Natural killer cell (primary cell): ENCODE measurements at regions not wholly inside any gene's neighbourhood (a gene's known extent, or its start where the extent isn't known, plus 50 kb on each side); places are given as distances from the start of the nearest gene placed in this dataset.
"Not testable (repeated sequence)": the region's sequence is repeated elsewhere in the genome, so short reads cannot be mapped to it uniquely, and the experiment has no call there.

Experiments
- ATAC-seq, 3 donors: fragments of 150-1000 bp in 2 of 3; fragments of 200-7000 bp in 1 of 3; cut with Tn5 transposase; 1 replicate in 1 of 3; 2 replicates in 2 of 3; pipeline ENCODE4 v1.10.0; 2021; ENCODE audit warnings: mild to moderate bottlenecking in 2 of 3, moderate library complexity in 2 of 3
- DNase-seq, 2 donors: peaks; one replicate each; pipeline versions ENCODE4 v3.0.0 to v3.0.0-alpha.2; 2013 to 2021; ENCODE audit warnings: mixed read lengths in 1 of 2
- H3K27ac ChIP-seq: one replicate; pipeline ENCODE4 v1.5.1; 2013; ENCODE audit warnings: mild to moderate bottlenecking, low read length
- H3K27me3 ChIP-seq: one replicate; pipeline ENCODE4 v1.6.1; 2013; ENCODE audit warnings: low read length; ENCODE audit not compliant: control insufficient read depth, insufficient read depth
- H3K36me3 ChIP-seq: one replicate; pipeline ENCODE4 v1.6.1; 2013; ENCODE audit warnings: low read length; ENCODE audit not compliant: control insufficient read depth, insufficient read depth
- H3K4me1 ChIP-seq: one replicate; pipeline ENCODE4 v1.6.1; 2013; ENCODE audit warnings: low read length; ENCODE audit not compliant: control insufficient read depth, insufficient read depth
- H3K4me3 ChIP-seq: one replicate; pipeline ENCODE4 v1.5.1; 2013; ENCODE audit warnings: low read length
- H3K9me3 ChIP-seq: one replicate; pipeline ENCODE4 v1.6.1; 2013; ENCODE audit warnings: low read length; ENCODE audit not compliant: control insufficient read depth, insufficient read depth
- H3K27ac Mint-ChIP-seq, 2 donors: one replicate each; pipeline ENCODE4 v1.8.0; 2022; ENCODE audit warnings: mild to moderate bottlenecking in 2 of 2, mixed read lengths in 2 of 2, moderate library complexity in 1 of 2
- H3K27me3 Mint-ChIP-seq, 2 donors: one replicate each; pipeline ENCODE4 v1.8.0; 2022; ENCODE audit warnings: low read depth in 2 of 2, mixed read lengths in 2 of 2
- H3K36me3 Mint-ChIP-seq: one replicate; pipeline ENCODE4 v1.8.0; 2022; ENCODE audit warnings: mixed read lengths
- H3K4me1 Mint-ChIP-seq, 2 donors: one replicate each; pipeline ENCODE4 v1.8.0; 2022; ENCODE audit warnings: mixed read lengths in 2 of 2
- H3K4me3 Mint-ChIP-seq: one replicate; pipeline ENCODE4 v1.8.0; 2022; ENCODE audit warnings: mild to moderate bottlenecking, moderate library complexity, mixed read lengths
- H3K9me3 Mint-ChIP-seq, 2 donors: one replicate each; pipeline ENCODE4 v1.8.0; 2022; ENCODE audit warnings: mixed read lengths in 2 of 2
- CTCF ChIP-seq: fragments of 200-600 bp; IDR thresholded peaks from one replicate; pipeline ENCODE4 v1.8.0; 2022; ENCODE audit warnings: antibody characterized with exemption
- WGBS: methylation state at CpG from one replicate; pipeline ENCODE4 v1.1.7; 2013; ENCODE audit warnings: missing lambda C conversion rate; ENCODE audit not compliant: insufficient coverage; 5-methylcytosine and 5-hydroxymethylcytosine counted together
- intact Hi-C: fragments of 100-400 bp; cut with micrococcal nuclease; formaldehyde crosslinking; loops from one replicate; pipeline ENCODE4 v1.14.2; 2022

GRCh38 chr22:25478111-25478510 is 86.4 kb upstream of the GRK3 start:
- H3K27ac ChIP-seq: no peak overlapping the region
- no peak overlapping the region for H3K4me3 ChIP-seq
- no peak overlapping the region for H3K27ac Mint-ChIP-seq
- no peak overlapping the region for H3K4me3 Mint-ChIP-seq
- H3K27me3 Mint-ChIP-seq: peaks cover 0 to 5% of the 10 kb centered on the region in 2 donors
- no peaks in the 10 kb centered on the region for H3K36me3 ChIP-seq
- H3K27me3 ChIP-seq: no peaks in the 10 kb centered on the region
- intact Hi-C loops: no loop called here
- no peaks in the 10 kb centered on the region for H3K9me3 Mint-ChIP-seq
- peaks cover 11% of the 10 kb centered on the region for H3K36me3 Mint-ChIP-seq
- no peak for ATAC-seq
- WGBS: 97% methylated on average over 3 of the region's 3 CpGs
- TF ChIP-seq CTCF: no peak
- no peaks in the 10 kb centered on the region for H3K9me3 ChIP-seq
- peaks cover 6 to 12% of the 10 kb centered on the region in 2 donors for H3K4me1 Mint-ChIP-seq
- no peak for DNase-seq
- no peaks in the 10 kb centered on the region for H3K4me1 ChIP-seq

- Mint-ChIP-seq H3K27me3 (peaks cover 0 to 5% of the 10 kb centered on the region in 2 donors), H3K27ac (no peak overlapping the region), H3K36me3 (peaks cover 11% of the 10 kb centered on the region), H3K4me3 (no peak overlapping the region), H3K9me3 (no peaks in the 10 kb centered on the region), H3K4me1 (peaks cover 6 to 12% of the 10 kb centered on the region in 2 donors)
- intact Hi-C loops: no loop called here
- WGBS: 83% methylated on average over 2 of the region's 2 CpGs
- H3K27me3 ChIP-seq: no peaks in the 10 kb centered on the region
- H3K4me1 ChIP-seq: no peaks in the 10 kb centered on the region
- H3K36me3 ChIP-seq: no peaks in the 10 kb centered on the region
- ATAC-seq: no peak
- DNase-seq: no peak
- H3K27ac ChIP-seq: no peak overlapping the region
- TF ChIP-seq CTCF: no peak
- H3K9me3 ChIP-seq: no peaks in the 10 kb centered on the region
- no peak overlapping the region for H3K4me3 ChIP-seq
Observed at GRCh38 chr22:25478528-25478927, 85.9 kb upstream of the GRK3 start.

GRCh38 chr22:25480868-25481267 is 83.6 kb upstream of the GRK3 start:
- DNase-seq, H3K27me3 ChIP-seq, H3K4me1 ChIP-seq, H3K27ac Mint-ChIP-seq, H3K4me3 Mint-ChIP-seq, H3K9me3 ChIP-seq, H3K27me3 Mint-ChIP-seq, H3K36me3 ChIP-seq, ATAC-seq, H3K4me3 ChIP-seq, H3K4me1 Mint-ChIP-seq, H3K27ac ChIP-seq, intact Hi-C loops, H3K9me3 Mint-ChIP-seq: not testable (repeated sequence)
- H3K36me3 Mint-ChIP-seq: peaks cover 11% of the 10 kb centered on the region
- 97% methylated on average over 5 of the region's 5 CpGs for WGBS

- Histone ChIP-seq H3K4me3 (no peak overlapping the region), H3K27me3 (no peaks in the 10 kb centered on the region), H3K4me1 (no peaks in the 10 kb centered on the region), H3K27ac (no peak overlapping the region), H3K9me3 (no peaks in the 10 kb centered on the region), H3K36me3 (peaks cover 3% of the 10 kb centered on the region)
- no peak for ATAC-seq
- Mint-ChIP-seq H3K9me3 (no peaks in the 10 kb centered on the region), H3K27ac (no peak overlapping the region), H3K27me3 (no peaks in the 10 kb centered on the region), H3K4me1 (peaks cover 0 to 4% of the 10 kb centered on the region in 2 donors), H3K4me3 (no peak overlapping the region), H3K36me3 (peaks cover 11% of the 10 kb centered on the region)
- no peak for TF ChIP-seq CTCF
- WGBS: 99% methylated on average over 4 of the region's 5 CpGs
- intact Hi-C loops: no loop called here
- DNase-seq: no peak
Observed at GRCh38 chr22:25482091-25482760, 82.2 kb upstream of the GRK3 start.
